GM23338 (cell line): ENCODE measurements at regions not wholly inside any gene's neighbourhood (a gene's known extent, or its start where the extent isn't known, plus 50 kb on each side); places are given as distances from the start of the nearest gene placed in this dataset.

Experiments used
- ATAC-seq: fragments of 200-7000 bp; cut with Tn5 transposase; 3 replicates; pipeline ENCODE4 v1.9.1; 2020
- DNase-seq: peaks from one replicate; pipeline ENCODE4 v3.0.0-alpha.2; 2015; ENCODE audit warnings: low spot score
- H2AFZ ChIP-seq: fragments of 200-600 bp; sonication (generic); 2 replicates; pipeline ENCODE4 v1.8.0; 2016; ENCODE audit warnings: antibody characterized with exemption, mild to moderate bottlenecking, moderate library complexity
- H3F3A ChIP-seq: fragments of 200-600 bp; sonication (generic); replicated peaks from 2 replicates; pipeline ENCODE4 v1.8.0; 2017; ENCODE audit warnings: antibody characterized with exemption, mixed run types, low read depth
- H3K27ac ChIP-seq: fragments of 200-600 bp; sonication (generic); 2 replicates; pipeline ENCODE4 v1.6.1; 2016; ENCODE audit warnings: low read depth
- H3K27me3 ChIP-seq: fragments of 200-600 bp; sonication (generic); 2 replicates; pipeline ENCODE4 v1.8.0; 2016; ENCODE audit warnings: mild to moderate bottlenecking, mixed run types, moderate library complexity; ENCODE audit not compliant: insufficient read depth
- H3K36me3 ChIP-seq: fragments of 200-600 bp; sonication (generic); 2 replicates; pipeline ENCODE4 v1.8.0; 2016; ENCODE audit warnings: mild to moderate bottlenecking; ENCODE audit not compliant: insufficient read depth
- H3K4me1 ChIP-seq: fragments of 200-600 bp; sonication (generic); 2 replicates; pipeline ENCODE4 v1.8.0; 2016; ENCODE audit warnings: mild to moderate bottlenecking, moderate library complexity; ENCODE audit not compliant: insufficient read depth
- H3K4me2 ChIP-seq: fragments of 200-600 bp; sonication (generic); 2 replicates; pipeline ENCODE4 v1.7.1; 2017; ENCODE audit warnings: mixed run types
- H3K4me3 ChIP-seq: fragments of 200-600 bp; sonication (generic); 2 replicates; pipeline ENCODE4 v1.6.1; 2016; ENCODE audit warnings: mixed run types
- H3K79me2 ChIP-seq: fragments of 200-600 bp; sonication (generic); replicated peaks from 2 replicates; pipeline ENCODE4 v1.8.0; 2017; ENCODE audit warnings: mild to moderate bottlenecking; ENCODE audit not compliant: insufficient read depth
- H3K9me2 ChIP-seq: fragments of 200-600 bp; sonication (generic); 2 replicates; pipeline ENCODE4 v1.8.0; 2017; ENCODE audit not compliant: insufficient read depth
- H4K20me1 ChIP-seq: fragments of 200-600 bp; sonication (generic); replicated peaks from 2 replicates; pipeline ENCODE4 v1.8.0; 2017; ENCODE audit warnings: mild to moderate bottlenecking; ENCODE audit not compliant: insufficient read depth
- H3K27ac Mint-ChIP-seq: 2 replicates; pipeline ENCODE4 v1.8.0; 2020; ENCODE audit warnings: inconsistent platforms, mild to moderate bottlenecking, moderate library complexity, mixed read lengths
- H3K27me3 Mint-ChIP-seq: 3 replicates; pipeline ENCODE4 v1.8.0; 2022; ENCODE audit warnings: low read depth, mild to moderate bottlenecking, moderate library complexity, mixed read lengths, inconsistent platforms; ENCODE audit not compliant: insufficient read depth, poor library complexity
- H3K36me3 Mint-ChIP-seq: 3 replicates; pipeline ENCODE4 v1.8.0; 2021; ENCODE audit warnings: low read depth, mild to moderate bottlenecking, inconsistent platforms, moderate library complexity, mixed read lengths
- H3K4me1 Mint-ChIP-seq: 3 replicates; pipeline ENCODE4 v1.8.0; 2020; ENCODE audit warnings: mild to moderate bottlenecking, inconsistent platforms, mixed read lengths
- H3K4me3 Mint-ChIP-seq: 3 replicates; pipeline ENCODE4 v1.8.0; 2021; ENCODE audit warnings: moderate library complexity, mild to moderate bottlenecking, inconsistent platforms, mixed read lengths
- H3K9me3 Mint-ChIP-seq: 3 replicates; pipeline ENCODE4 v1.8.0; 2020; ENCODE audit warnings: moderate library complexity, mild to moderate bottlenecking, inconsistent platforms, mixed read lengths
- CREB1 ChIP-seq: fragments of 250-450 bp; sonication (Bioruptor Pico); IDR thresholded peaks from 2 replicates; pipeline ENCODE4 v1.5.0; 2020; ENCODE audit warnings: low read depth, mild to moderate bottlenecking, moderate library complexity
- NANOG ChIP-seq: IDR thresholded peaks from 2 replicates; pipeline ENCODE4 v1.6.1; 2016; ENCODE audit warnings: antibody characterized with exemption, borderline replicate concordance
- ZNF114 ChIP-seq: fragments of 250-450 bp; sonication (Bioruptor Pico); IDR thresholded peaks from 2 replicates; pipeline ENCODE4 v1.5.0; 2020; ENCODE audit warnings: mild to moderate bottlenecking, moderate library complexity
- TF ChIP-seq, protein P1 (sequence below), 2 experiments: fragments of 200-600 bp in 1 of 2; sonication (generic) in 1 of 2; conservative IDR thresholded peaks; 2 replicates each; pipeline versions ENCODE4 v1.5.1 to v1.6.1; 2016 to 2017; ENCODE audit warnings: antibody characterized with exemption in 2 of 2, low read depth in 2 of 2, mild to moderate bottlenecking in 2 of 2, moderate library complexity in 1 of 2
- TF ChIP-seq, protein P2 (sequence below): IDR thresholded peaks from one replicate; pipeline ENCODE4 v1.6.1; 2018; ENCODE audit warnings: antibody characterized with exemption; ENCODE audit not compliant: unreplicated experiment

DNA sequence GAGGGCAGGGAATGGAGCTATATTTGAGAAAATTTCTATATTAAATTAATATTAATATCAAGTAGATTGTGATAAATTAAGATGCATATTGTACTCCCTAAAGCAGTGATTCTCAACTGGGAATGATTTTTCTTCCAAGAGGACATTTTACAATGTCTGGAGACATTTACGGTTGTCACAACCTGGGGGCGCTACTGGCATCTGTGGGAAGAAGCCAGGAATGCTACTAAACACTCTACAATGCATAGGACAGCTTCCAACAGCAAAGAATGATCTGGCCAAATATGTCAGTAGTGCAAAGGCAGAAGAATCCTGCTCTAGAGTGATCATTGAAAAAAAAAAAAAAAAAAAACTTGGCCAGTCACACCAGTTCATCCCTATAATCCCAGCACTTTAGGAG is 100.0 kb downstream of the LSM5 start:
- H2AFZ ChIP-seq: no peak overlapping the region
- H3F3A ChIP-seq: no peaks in the 10 kb centered on the region
- no peaks in the 10 kb centered on the region for H3K4me1 ChIP-seq
- no peak overlapping the region for H3K27ac Mint-ChIP-seq
- TF ChIP-seq NANOG: no peak
- TF ChIP-seq, protein P1, sequence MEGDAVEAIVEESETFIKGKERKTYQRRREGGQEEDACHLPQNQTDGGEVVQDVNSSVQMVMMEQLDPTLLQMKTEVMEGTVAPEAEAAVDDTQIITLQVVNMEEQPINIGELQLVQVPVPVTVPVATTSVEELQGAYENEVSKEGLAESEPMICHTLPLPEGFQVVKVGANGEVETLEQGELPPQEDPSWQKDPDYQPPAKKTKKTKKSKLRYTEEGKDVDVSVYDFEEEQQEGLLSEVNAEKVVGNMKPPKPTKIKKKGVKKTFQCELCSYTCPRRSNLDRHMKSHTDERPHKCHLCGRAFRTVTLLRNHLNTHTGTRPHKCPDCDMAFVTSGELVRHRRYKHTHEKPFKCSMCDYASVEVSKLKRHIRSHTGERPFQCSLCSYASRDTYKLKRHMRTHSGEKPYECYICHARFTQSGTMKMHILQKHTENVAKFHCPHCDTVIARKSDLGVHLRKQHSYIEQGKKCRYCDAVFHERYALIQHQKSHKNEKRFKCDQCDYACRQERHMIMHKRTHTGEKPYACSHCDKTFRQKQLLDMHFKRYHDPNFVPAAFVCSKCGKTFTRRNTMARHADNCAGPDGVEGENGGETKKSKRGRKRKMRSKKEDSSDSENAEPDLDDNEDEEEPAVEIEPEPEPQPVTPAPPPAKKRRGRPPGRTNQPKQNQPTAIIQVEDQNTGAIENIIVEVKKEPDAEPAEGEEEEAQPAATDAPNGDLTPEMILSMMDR (conservative IDR thresholded peaks at IDR 0.05; ENCODE audit: low read depth in 2 of 2): peak; percentile 68 to 76
- H3K4me3 Mint-ChIP-seq: no peak overlapping the region
- DNase-seq (peak; percentile 69), ATAC-seq (peak; percentile 51; the same call in 2 of the 3 replicates)
- H3K79me2 ChIP-seq: no peaks in the 10 kb centered on the region
- H3K4me1 Mint-ChIP-seq: no peaks in the 10 kb centered on the region
- no peak overlapping the region for H3K4me3 ChIP-seq
- no peaks in the 10 kb centered on the region for H3K36me3 ChIP-seq
- H3K4me2 ChIP-seq: no peak overlapping the region
- no peaks in the 10 kb centered on the region for H3K36me3 Mint-ChIP-seq
- no peaks in the 10 kb centered on the region for H3K9me2 ChIP-seq
- H3K27ac ChIP-seq: no peak overlapping the region
- no peaks in the 10 kb centered on the region for H4K20me1 ChIP-seq
- no peaks in the 10 kb centered on the region for H3K27me3 ChIP-seq
- no peaks in the 10 kb centered on the region for H3K27me3 Mint-ChIP-seq
- peaks cover 2% of the 10 kb centered on the region; the same call in 1 of the 3 replicates for H3K9me3 Mint-ChIP-seq

DNA sequence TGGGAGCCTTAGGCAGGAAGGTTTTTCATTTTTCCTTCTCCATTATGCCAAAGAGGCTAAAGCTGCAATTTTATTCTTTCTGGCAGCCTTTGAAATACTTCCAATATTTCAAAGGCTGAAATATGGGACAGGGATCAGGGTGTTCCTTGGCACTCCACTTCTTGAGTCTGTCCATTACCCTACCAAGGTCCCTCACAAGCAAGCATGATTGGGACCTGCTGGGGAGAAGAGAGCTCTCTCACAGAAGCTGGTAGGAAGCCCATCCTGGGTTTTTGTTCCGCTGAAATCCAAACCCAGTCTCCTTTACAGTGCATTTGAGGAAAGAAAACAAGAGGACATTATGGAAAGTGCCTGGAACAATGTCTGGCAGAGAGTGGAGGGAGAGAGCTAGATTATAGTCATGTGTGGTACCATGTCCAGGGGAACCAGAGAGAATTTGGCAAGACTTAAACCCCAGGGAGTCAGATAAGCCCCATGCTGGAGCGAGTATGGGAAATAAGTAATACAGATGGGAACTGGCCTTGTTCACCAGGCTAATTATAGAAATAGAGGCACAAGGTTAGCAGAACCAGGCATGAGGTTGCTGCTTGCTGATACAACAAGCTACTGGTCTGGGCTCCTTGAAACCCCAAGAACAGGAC is 104.7 kb downstream of the LSM5 start:
- H3K27ac ChIP-seq: no peak overlapping the region

DNA sequence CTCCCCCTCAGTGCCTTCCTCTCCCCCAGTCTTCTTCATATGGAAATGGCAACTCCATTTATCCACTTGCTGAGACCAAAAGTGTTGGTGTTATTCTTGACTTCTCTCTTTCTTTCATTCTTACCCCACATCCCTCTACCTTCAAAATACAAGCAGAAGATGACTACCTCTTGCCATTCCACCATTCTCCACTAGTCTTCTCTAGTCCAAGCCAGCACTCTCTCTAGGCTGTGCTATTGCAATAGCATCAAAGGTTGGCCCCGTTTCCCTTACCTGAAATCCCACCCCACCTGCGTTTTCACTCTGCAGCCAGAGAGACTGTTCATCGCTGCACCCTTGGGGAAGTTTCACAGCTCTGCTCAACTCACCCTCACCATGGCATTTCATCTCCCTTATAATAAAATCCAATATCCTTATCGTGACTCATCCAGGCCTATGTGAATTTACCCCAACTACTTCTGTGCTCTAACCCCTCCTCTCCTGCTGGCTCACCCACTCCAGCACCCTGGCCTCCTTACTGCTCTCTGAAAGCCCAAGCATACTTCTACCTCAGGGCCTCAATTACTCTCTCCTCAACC is 109.1 kb downstream of the LSM5 start:
- H3K4me3 ChIP-seq: no peak overlapping the region
- H3K4me1 ChIP-seq: peaks cover 19% of the 10 kb centered on the region
- H3K27me3 ChIP-seq: no peaks in the 10 kb centered on the region
- Mint-ChIP-seq H3K9me3 (no peaks in the 10 kb centered on the region; the same call in 2 of the 3 replicates), H3K36me3 (no peaks in the 10 kb centered on the region), H3K4me3 (no peak overlapping the region), H3K27me3 (peaks cover 3% of the 10 kb centered on the region), H3K27ac (no peak overlapping the region), H3K4me1 (peaks cover 13% of the 10 kb centered on the region)
- no peaks in the 10 kb centered on the region for H3F3A ChIP-seq
- ATAC-seq (peak; percentile 60; the same call in 2 of the 3 replicates), DNase-seq (peak; percentile 33)
- no peak overlapping the region for H3K4me2 ChIP-seq
- no peaks in the 10 kb centered on the region for H4K20me1 ChIP-seq
- no peak overlapping the region for H2AFZ ChIP-seq
- TF ChIP-seq, protein P1 (conservative IDR thresholded peaks at IDR 0.05; ENCODE audit: low read depth in 2 of 2): peak in 1 of 2 experiments; percentile 17; a peak in 2 of 4 replicates
- TF ChIP-seq, protein P2, sequence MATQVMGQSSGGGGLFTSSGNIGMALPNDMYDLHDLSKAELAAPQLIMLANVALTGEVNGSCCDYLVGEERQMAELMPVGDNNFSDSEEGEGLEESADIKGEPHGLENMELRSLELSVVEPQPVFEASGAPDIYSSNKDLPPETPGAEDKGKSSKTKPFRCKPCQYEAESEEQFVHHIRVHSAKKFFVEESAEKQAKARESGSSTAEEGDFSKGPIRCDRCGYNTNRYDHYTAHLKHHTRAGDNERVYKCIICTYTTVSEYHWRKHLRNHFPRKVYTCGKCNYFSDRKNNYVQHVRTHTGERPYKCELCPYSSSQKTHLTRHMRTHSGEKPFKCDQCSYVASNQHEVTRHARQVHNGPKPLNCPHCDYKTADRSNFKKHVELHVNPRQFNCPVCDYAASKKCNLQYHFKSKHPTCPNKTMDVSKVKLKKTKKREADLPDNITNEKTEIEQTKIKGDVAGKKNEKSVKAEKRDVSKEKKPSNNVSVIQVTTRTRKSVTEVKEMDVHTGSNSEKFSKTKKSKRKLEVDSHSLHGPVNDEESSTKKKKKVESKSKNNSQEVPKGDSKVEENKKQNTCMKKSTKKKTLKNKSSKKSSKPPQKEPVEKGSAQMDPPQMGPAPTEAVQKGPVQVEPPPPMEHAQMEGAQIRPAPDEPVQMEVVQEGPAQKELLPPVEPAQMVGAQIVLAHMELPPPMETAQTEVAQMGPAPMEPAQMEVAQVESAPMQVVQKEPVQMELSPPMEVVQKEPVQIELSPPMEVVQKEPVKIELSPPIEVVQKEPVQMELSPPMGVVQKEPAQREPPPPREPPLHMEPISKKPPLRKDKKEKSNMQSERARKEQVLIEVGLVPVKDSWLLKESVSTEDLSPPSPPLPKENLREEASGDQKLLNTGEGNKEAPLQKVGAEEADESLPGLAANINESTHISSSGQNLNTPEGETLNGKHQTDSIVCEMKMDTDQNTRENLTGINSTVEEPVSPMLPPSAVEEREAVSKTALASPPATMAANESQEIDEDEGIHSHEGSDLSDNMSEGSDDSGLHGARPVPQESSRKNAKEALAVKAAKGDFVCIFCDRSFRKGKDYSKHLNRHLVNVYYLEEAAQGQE: no peak
- H3K36me3 ChIP-seq: no peaks in the 10 kb centered on the region
- H3K79me2 ChIP-seq: no peaks in the 10 kb centered on the region
- H3K9me2 ChIP-seq: 0 out of 2 replicates have a peak, but pooled peaks cover 4% of the 10 kb centered on the region
- H3K27ac ChIP-seq: no peak overlapping the region

More for the DNA sequence above, 104.7 kb downstream of the LSM5 start:
- Histone ChIP-seq H3K27me3 (no peaks in the 10 kb centered on the region), H3K4me2 (no peak overlapping the region), H2AFZ (no peak overlapping the region), H3K36me3 (no peaks in the 10 kb centered on the region), H3K4me3 (no peak overlapping the region), H3F3A (no peaks in the 10 kb centered on the region), H3K4me1 (no peaks in the 10 kb centered on the region), H3K9me2 (0 out of 2 replicates have a peak, but pooled peaks cover 3% of the 10 kb centered on the region), H3K79me2 (no peaks in the 10 kb centered on the region), H4K20me1 (no peaks in the 10 kb centered on the region)
- no peak overlapping the region for H3K27ac Mint-ChIP-seq
- ATAC-seq (no peak), DNase-seq (no peak)
- 0 out of 3 replicates have a peak, but pooled peaks cover 2% of the 10 kb centered on the region for H3K4me1 Mint-ChIP-seq
- no peaks in the 10 kb centered on the region for H3K27me3 Mint-ChIP-seq
- no peak for TF ChIP-seq CREB1 (CRISPR knock-in tag)
- no peak for TF ChIP-seq ZNF114
- H3K36me3 Mint-ChIP-seq: no peaks in the 10 kb centered on the region
- peaks cover 2% of the 10 kb centered on the region; the same call in 1 of the 3 replicates for H3K9me3 Mint-ChIP-seq
- H3K4me3 Mint-ChIP-seq: no peak overlapping the region
